ENCODE measurements at regions not wholly inside any gene's neighbourhood (a gene's known extent, or its start where the extent isn't known, plus 50 kb on each side); places are given as distances from the start of the nearest gene placed in this dataset.

DNA sequence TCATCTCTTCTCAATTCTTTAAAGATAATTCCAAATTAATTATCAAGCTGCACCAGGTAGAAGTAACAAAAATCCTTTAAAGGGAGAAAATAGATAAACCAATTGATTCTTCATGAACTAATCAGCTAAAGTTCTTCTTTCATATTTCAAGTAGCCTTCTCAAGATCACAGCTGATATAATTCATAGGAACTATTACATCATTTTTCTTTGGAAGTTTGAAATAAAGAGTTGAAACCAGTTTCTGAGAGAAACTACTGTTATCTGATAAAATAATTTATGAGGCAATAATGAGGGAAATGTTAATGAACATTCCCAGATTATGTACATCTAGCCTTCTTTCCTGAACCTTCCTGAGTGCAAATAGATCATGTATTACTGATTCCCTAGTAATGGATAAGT is 484.9 kb downstream of the METTL4 start:
- Histone ChIP-seq H3K4me1 (no peaks in the 10 kb centered on the region), H3K27ac (no peak overlapping the region), H3K27me3 (no peaks in the 10 kb centered on the region), H3K9me3 (no peaks in the 10 kb centered on the region), H3K36me3 (no peaks in the 10 kb centered on the region), H3K4me3 (no peak overlapping the region)
- DNase-seq, result no peak
- intact Hi-C loops (cut with DNase I; ENCODE audit: low total_unique reads), result no loop called here
- TF ChIP-seq EP300 (IDR thresholded peaks at IDR 0.05) (no peak), CTCF (IDR thresholded peaks at IDR 0.05) (no peak), POLR2A (IDR thresholded peaks at IDR 0.05) (no peak), POLR2AphosphoS5 (IDR thresholded peaks at IDR 0.05) (no peak)

DNA sequence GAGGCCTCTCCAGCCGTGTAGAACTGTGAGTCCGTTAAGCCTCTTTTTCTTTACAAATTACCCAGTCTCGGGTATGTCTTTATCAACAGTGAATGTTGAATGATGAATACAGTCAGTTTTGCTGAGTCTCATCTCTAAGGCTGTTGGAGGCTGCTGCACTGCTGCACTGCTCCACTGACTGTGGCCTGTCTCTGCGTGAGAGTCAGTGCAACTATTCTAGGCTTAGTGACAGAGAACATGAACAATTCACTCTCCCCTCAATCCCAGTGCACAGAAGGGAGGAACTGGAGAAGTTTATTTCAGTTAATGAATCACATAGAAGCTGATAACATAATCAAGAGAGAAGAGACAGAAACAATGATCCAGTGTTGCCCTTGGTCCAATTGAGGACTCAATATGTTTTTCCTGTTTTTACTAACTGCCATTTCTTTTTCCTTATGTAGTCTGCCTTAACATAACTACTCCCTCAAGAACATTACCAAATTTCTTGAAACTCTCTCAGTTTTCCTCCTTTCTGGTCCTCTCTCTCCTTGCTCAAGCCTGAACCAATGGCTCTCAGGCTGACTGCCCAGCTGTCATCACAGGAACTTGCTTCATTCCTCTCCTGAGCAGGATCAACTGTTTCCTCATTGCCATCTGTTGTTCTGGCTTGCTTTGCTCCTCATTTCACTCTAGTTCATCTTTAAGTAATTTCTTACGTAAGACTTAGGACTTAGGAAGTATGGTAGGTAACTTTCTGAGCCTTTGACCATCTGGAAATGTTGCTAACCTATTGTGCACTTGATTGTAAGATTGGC is 483.2 kb downstream of the METTL4 start:
- peak overlapping the region in 1 of 5 donors; percentile 26 for H3K27ac ChIP-seq
- no peak for TF ChIP-seq POLR2AphosphoS5 (IDR thresholded peaks at IDR 0.05)
- no peak for TF ChIP-seq POLR2A (IDR thresholded peaks at IDR 0.05)
- TF ChIP-seq CTCF (IDR thresholded peaks at IDR 0.05), result no peak
- TF ChIP-seq EP300 (IDR thresholded peaks at IDR 0.05), result no peak
- no peaks in the 10 kb centered on the region for H3K4me1 ChIP-seq
- intact Hi-C loops (cut with DNase I; ENCODE audit: low total_unique reads), result no loop called here
- H3K27me3 ChIP-seq, result no peaks in the 10 kb centered on the region
- H3K9me3 ChIP-seq, result no peaks in the 10 kb centered on the region
- no peak overlapping the region for H3K4me3 ChIP-seq
- no peaks in the 10 kb centered on the region for H3K36me3 ChIP-seq
- 77 to 87% (median 83%) methylated on average over 5 of the region's 5 CpGs for WGBS, 5 donors
- peak in 1 of 2 donors; percentile 43 for DNase-seq

- Histone ChIP-seq H3K4me1 (no peaks in the 10 kb centered on the region), H3K9me3 (no peaks in the 10 kb centered on the region), H3K4me3 (no peak overlapping the region), H3K27ac (no peak overlapping the region), H3K36me3 (no peaks in the 10 kb centered on the region), H3K27me3 (no peaks in the 10 kb centered on the region)
- TF ChIP-seq POLR2AphosphoS5 (IDR thresholded peaks at IDR 0.05), result no peak
- TF ChIP-seq POLR2A (IDR thresholded peaks at IDR 0.05), result no peak
- no peak for TF ChIP-seq EP300 (IDR thresholded peaks at IDR 0.05)
- intact Hi-C loops (cut with DNase I; ENCODE audit: low total_unique reads), result no loop called here
- WGBS, 5 donors, result 0 to 61% (median 52%) methylated on average over 2 of the region's 2 CpGs
- no peak for DNase-seq
Measured at GRCh38 chr18:2089396-2089795, 481.9 kb downstream of the METTL4 start.

- 25 to 58% (median 50%) methylated on average over 3 of the region's 3 CpGs for WGBS, 5 donors
- H3K4me3 ChIP-seq, result no peak overlapping the region
- H3K9me3 ChIP-seq, result no peaks in the 10 kb centered on the region
- no peak overlapping the region for H3K27ac ChIP-seq
- no peak for DNase-seq
- no peaks in the 10 kb centered on the region for H3K36me3 ChIP-seq
- no peaks in the 10 kb centered on the region for H3K4me1 ChIP-seq
- H3K27me3 ChIP-seq, result no peaks in the 10 kb centered on the region
- intact Hi-C loops (cut with DNase I; ENCODE audit: low total_unique reads), result no loop called here
- TF ChIP-seq POLR2A (IDR thresholded peaks at IDR 0.05), result no peak
- no peak for TF ChIP-seq POLR2AphosphoS5 (IDR thresholded peaks at IDR 0.05)
- TF ChIP-seq EP300 (IDR thresholded peaks at IDR 0.05), result no peak
- TF ChIP-seq CTCF (IDR thresholded peaks at IDR 0.05), result no peak
Measured at GRCh38 chr18:2091937-2092336, 479.4 kb downstream of the METTL4 start.

GRCh38 chr18:2096551-2096950 is 474.8 kb downstream of the METTL4 start:
- Histone ChIP-seq H3K27me3 (no peaks in the 10 kb centered on the region), H3K27ac (no peak overlapping the region), H3K9me3 (no peaks in the 10 kb centered on the region), H3K4me3 (no peak overlapping the region), H3K36me3 (no peaks in the 10 kb centered on the region), H3K4me1 (no peaks in the 10 kb centered on the region)
- TF ChIP-seq POLR2A (IDR thresholded peaks at IDR 0.05) (no peak), POLR2AphosphoS5 (IDR thresholded peaks at IDR 0.05) (no peak), EP300 (IDR thresholded peaks at IDR 0.05) (no peak), CTCF (IDR thresholded peaks at IDR 0.05) (no peak)
- DNase-seq, result no peak
- 43 to 65% (median 59%) methylated on average over 2 of the region's 2 CpGs for WGBS, 5 donors
- intact Hi-C loops (cut with DNase I; ENCODE audit: low total_unique reads), result no loop called here

Data from stomach (tissue), 8 donors.